ENCODE measurements at regions not wholly inside any gene's neighbourhood (a gene's known extent, or its start where the extent isn't known, plus 50 kb on each side); places are given as distances from the start of the nearest gene placed in this dataset.

GRCh38 chr2:139369423-139370409 is 589.5 kb upstream of the NXPH2 start:
- no peak for DNase-seq (ENCODE audit: low read depth, low spot score)
- no peak overlapping the region for H3K27ac ChIP-seq

GRCh38 chr2:139367416-139367815 is 587.2 kb upstream of the NXPH2 start:
- DNase-seq (ENCODE audit: low read depth, low spot score), result no peak
- H3K27ac ChIP-seq, result no peak overlapping the region

GRCh38 chr2:139366681-139367080 is 586.5 kb upstream of the NXPH2 start:
- no peak for DNase-seq (ENCODE audit: low read depth, low spot score)
- H3K27ac ChIP-seq, result no peak overlapping the region

GRCh38 chr2:139365189-139365588 is 585.0 kb upstream of the NXPH2 start:
- H3K27ac ChIP-seq, result no peak overlapping the region
- DNase-seq (ENCODE audit: low read depth, low spot score), result no peak

GRCh38 chr2:139360654-139361053 is 580.5 kb upstream of the NXPH2 start:
- no peak overlapping the region for H3K27ac ChIP-seq

GRCh38 chr2:139359818-139360217 is 579.6 kb upstream of the NXPH2 start:
- no peak overlapping the region for H3K27ac ChIP-seq
- DNase-seq (ENCODE audit: low read depth, low spot score), result no peak

More at GRCh38 chr2:139360654-139361053, 580.5 kb upstream of the NXPH2 start:
- no peak for DNase-seq (ENCODE audit: low read depth, low spot score)

GRCh38 chr2:139357972-139358371 is 577.8 kb upstream of the NXPH2 start:
- DNase-seq (ENCODE audit: low read depth, low spot score), result no peak

GRCh38 chr2:139354518-139354917 is 574.3 kb upstream of the NXPH2 start:
- no peak for DNase-seq (ENCODE audit: low read depth, low spot score)
- H3K27ac ChIP-seq, result no peak overlapping the region

More at GRCh38 chr2:139357972-139358371, 577.8 kb upstream of the NXPH2 start:
- no peak overlapping the region for H3K27ac ChIP-seq

GRCh38 chr2:139353874-139354273 is 573.7 kb upstream of the NXPH2 start:
- DNase-seq (ENCODE audit: low read depth, low spot score), result no peak
- no peak overlapping the region for H3K27ac ChIP-seq

- no peak for DNase-seq (ENCODE audit: low read depth, low spot score)
Measured at GRCh38 chr2:139317259-139317658, 537.1 kb upstream of the NXPH2 start.

GRCh38 chr2:139314059-139314458 is 533.9 kb upstream of the NXPH2 start:
- no peak overlapping the region for H3K27ac ChIP-seq
- no peak for DNase-seq (ENCODE audit: low read depth, low spot score)

More at GRCh38 chr2:139317259-139317658, 537.1 kb upstream of the NXPH2 start:
- H3K27ac ChIP-seq, result no peak overlapping the region

GRCh38 chr2:139296672-139297209 is 516.6 kb upstream of the NXPH2 start:
- DNase-seq (ENCODE audit: low read depth, low spot score), result no peak

GRCh38 chr2:139293992-139294548 is 513.9 kb upstream of the NXPH2 start:
- DNase-seq (ENCODE audit: low read depth, low spot score), result no peak

More at GRCh38 chr2:139296672-139297209, 516.6 kb upstream of the NXPH2 start:
- H3K27ac ChIP-seq, result no peak overlapping the region

GRCh38 chr2:139281124-139281523 is 500.9 kb upstream of the NXPH2 start:
- H3K27ac ChIP-seq, result no peak overlapping the region
- DNase-seq (ENCODE audit: low read depth, low spot score), result no peak

More at GRCh38 chr2:139293992-139294548, 513.9 kb upstream of the NXPH2 start:
- H3K27ac ChIP-seq, result no peak overlapping the region

- no peak for DNase-seq (ENCODE audit: low read depth, low spot score)
- H3K27ac ChIP-seq, result no peak overlapping the region
Measured at GRCh38 chr2:139271879-139272278, 491.7 kb upstream of the NXPH2 start.

GRCh38 chr2:139271149-139271548 is 491.0 kb upstream of the NXPH2 start:
- H3K27ac ChIP-seq, result no peak overlapping the region
- no peak for DNase-seq (ENCODE audit: low read depth, low spot score)

- DNase-seq (ENCODE audit: low read depth, low spot score), result no peak
- H3K27ac ChIP-seq, result no peak overlapping the region
Measured at GRCh38 chr2:139260052-139260430, 479.9 kb upstream of the NXPH2 start.

- no peak for DNase-seq (ENCODE audit: low read depth, low spot score)
Measured at GRCh38 chr2:139259422-139260051, 479.3 kb upstream of the NXPH2 start.

GRCh38 chr2:139241286-139241685 is 461.1 kb upstream of the NXPH2 start:
- H3K27ac ChIP-seq, result no peak overlapping the region
- no peak for DNase-seq (ENCODE audit: low read depth, low spot score)

More at GRCh38 chr2:139259422-139260051, 479.3 kb upstream of the NXPH2 start:
- no peak overlapping the region for H3K27ac ChIP-seq

GRCh38 chr2:139237023-139237422 is 456.8 kb upstream of the NXPH2 start:
- no peak overlapping the region for H3K27ac ChIP-seq

GRCh38 chr2:139230881-139231280 is 450.7 kb upstream of the NXPH2 start:
- no peak overlapping the region for H3K27ac ChIP-seq
- DNase-seq (ENCODE audit: low read depth, low spot score), result no peak

More at GRCh38 chr2:139237023-139237422, 456.8 kb upstream of the NXPH2 start:
- DNase-seq (ENCODE audit: low read depth, low spot score), result no peak
